H1 (cell line): ENCODE measurements at regions not wholly inside any gene's neighbourhood (a gene's known extent, or its start where the extent isn't known, plus 50 kb on each side); places are given as distances from the start of the nearest gene placed in this dataset.
A peak's percentile ranks its signal among the peaks of the same experiment; 100 is the strongest.

ENCODE experiments used
- CTCF ChIA-PET: fragments of 300-600 bp; sonication (Branson Sonifier 250); formaldehyde crosslinking; loops from one replicate; lab custom pipeline; 2021; ENCODE audit not compliant: partially characterized antibody; lab: Charles Lee
- POLR2A ChIA-PET: fragments of 300-600 bp; sonication (Branson Sonifier 250); formaldehyde crosslinking; loops from one replicate; lab custom pipeline; 2021; ENCODE audit warnings: inconsistent platforms; ENCODE audit not compliant: partially characterized antibody; lab: Charles Lee
- DNase-seq, 2 experiments: peaks; one replicate each; pipeline versions ENCODE4 v3.0.0 to v3.0.0-alpha.2; 2010 to 2022; ENCODE audit warnings: low spot score in 2 of 2, low read depth in 1 of 2, mixed read lengths in 1 of 2
- FAIRE-seq: peaks from 2 replicates; lab custom pipeline; 2011; peaks lifted over from hg19 to GRCh38; lab: Jason Lieb, UNC
- H2AFZ ChIP-seq: 2 replicates; pipeline ENCODE4 v1.8.1; 2012; ENCODE audit warnings: low read length, inconsistent platforms
- H2AK5ac ChIP-seq: 2 replicates; pipeline ENCODE4 v1.6.1; 2013; ENCODE audit warnings: low read depth, low read length
- H2BK120ac ChIP-seq: replicated peaks from 2 replicates; pipeline ENCODE3; 2013; ENCODE audit warnings: low read depth, low read length, inconsistent platforms
- H2BK12ac ChIP-seq: 2 replicates; pipeline ENCODE4 v1.6.1; 2013; ENCODE audit warnings: low read depth, low read length
- H2BK15ac ChIP-seq: 2 replicates; pipeline ENCODE4 v1.6.1; 2013; ENCODE audit warnings: low read length
- H2BK20ac ChIP-seq: 2 replicates; pipeline ENCODE4 v1.6.1; 2013; ENCODE audit warnings: low read length
- H2BK5ac ChIP-seq: 2 replicates; pipeline ENCODE4 v1.6.1; 2013; ENCODE audit warnings: low read depth, low read length
- H3K14ac ChIP-seq: 2 replicates; pipeline ENCODE4 v1.6.1; 2013; ENCODE audit warnings: inconsistent platforms; ENCODE audit not compliant: insufficient read length
- H3K18ac ChIP-seq: 2 replicates; pipeline ENCODE4 v1.6.1; 2013; ENCODE audit warnings: low read length; ENCODE audit errors: extremely low read depth
- H3K23ac ChIP-seq: 2 replicates; pipeline ENCODE4 v1.6.1; 2013; ENCODE audit warnings: inconsistent platforms; ENCODE audit not compliant: insufficient read length
- H3K23me2 ChIP-seq: 2 replicates; pipeline ENCODE4 v1.6.1; 2013; ENCODE audit warnings: low read depth, low read length
- H3K27ac ChIP-seq: 2 replicates; pipeline ENCODE4 v1.6.1; 2011; ENCODE audit warnings: low read depth, low read length, inconsistent platforms
- H3K27me3 ChIP-seq, 4 experiments: replicated peaks in 1 of 4; 1 replicate in 1 of 4; 2 replicates in 3 of 4; pipeline versions ENCODE4 v1.6.1 to v1.8.1; 2011 to 2013; ENCODE audit warnings: low read length in 3 of 4, mild to moderate bottlenecking in 3 of 4, inconsistent platforms in 2 of 4, mixed read lengths in 2 of 4, moderate library complexity in 1 of 4; ENCODE audit not compliant: control insufficient read depth in 3 of 4, insufficient read depth in 3 of 4; ENCODE audit errors: extremely low read depth in 1 of 4
- H3K36me3 ChIP-seq, 4 experiments: 2 replicates each; pipeline versions ENCODE4 v1.6.1 to v1.8.1; 2011 to 2013; ENCODE audit warnings: mild to moderate bottlenecking in 4 of 4, low read length in 3 of 4, moderate library complexity in 2 of 4, control low read depth in 1 of 4, inconsistent platforms in 1 of 4; ENCODE audit not compliant: insufficient read depth in 4 of 4, control insufficient read depth in 2 of 4
- H3K4ac ChIP-seq: replicated peaks from 2 replicates; pipeline ENCODE3; 2013; ENCODE audit warnings: low read length, low read depth, mixed read lengths, inconsistent platforms; ENCODE audit not compliant: insufficient read length
- H3K4me1 ChIP-seq, 4 experiments: replicated peaks in 1 of 4; 1 replicate in 1 of 4; 2 replicates in 3 of 4; pipeline versions ENCODE4 v1.6.1 to v1.8.1; 2011 to 2013; ENCODE audit warnings: low read length in 3 of 4, inconsistent platforms in 2 of 4, mixed read lengths in 1 of 4; ENCODE audit not compliant: insufficient read depth in 4 of 4, control insufficient read depth in 3 of 4
- H3K4me2 ChIP-seq, 2 experiments: 2 replicates each; pipeline versions ENCODE4 v1.6.1 to v1.8.1; 2011 to 2013; ENCODE audit warnings: low read depth in 2 of 2, low read length in 2 of 2, control low read depth in 1 of 2, inconsistent platforms in 1 of 2, mild to moderate bottlenecking in 1 of 2; ENCODE audit not compliant: insufficient read depth in 1 of 2
- H3K4me3 ChIP-seq, 4 experiments: fragments of 200-600, 300-600 bp in 1 of 4; sonication (generic), shearing (Covaris generic), sonication (Bioruptor Twin) in 1 of 4; 2 replicates each; pipeline versions ENCODE4 v1.5.1 to v1.8.1; 2011 to 2016; ENCODE audit warnings: low read length in 4 of 4, low read depth in 3 of 4, control low read depth in 2 of 4, inconsistent platforms in 2 of 4, mild to moderate bottlenecking in 2 of 4, mixed read lengths in 1 of 4, moderate library complexity in 1 of 4; ENCODE audit not compliant: insufficient read depth in 2 of 4; ENCODE audit errors: extremely low read depth in 1 of 4
- H3K56ac ChIP-seq: replicated peaks from 2 replicates; pipeline ENCODE3; 2013; ENCODE audit warnings: low read depth, mild to moderate bottlenecking, mixed read lengths, low read length, inconsistent platforms; ENCODE audit not compliant: insufficient read length
- H3K79me1 ChIP-seq: 2 replicates; pipeline ENCODE4 v1.6.1; 2013; ENCODE audit warnings: low read depth, low read length, control low read depth
- H3K79me2 ChIP-seq, 2 experiments: 2 replicates each; pipeline versions ENCODE4 v1.6.1 to v1.8.1; 2012 to 2013; ENCODE audit warnings: low read length in 2 of 2, mild to moderate bottlenecking in 2 of 2, inconsistent platforms in 1 of 2; ENCODE audit not compliant: insufficient read depth in 2 of 2, control insufficient read depth in 1 of 2
- H3K9ac ChIP-seq, 4 experiments: replicated peaks in 1 of 4; 1 replicate in 1 of 4; 2 replicates in 3 of 4; pipeline versions ENCODE4 v1.6.1 to v1.8.1; 2011 to 2013; ENCODE audit warnings: low read depth in 3 of 4, low read length in 3 of 4, control low read depth in 2 of 4, mild to moderate bottlenecking in 2 of 4, moderate library complexity in 2 of 4, inconsistent platforms in 1 of 4; ENCODE audit errors: extremely low read depth in 1 of 4
- H3K9me3 ChIP-seq, 2 experiments: 2 replicates each; pipeline versions ENCODE4 v1.6.1 to v1.8.1; 2012 to 2013; ENCODE audit warnings: mild to moderate bottlenecking in 2 of 2, moderate library complexity in 2 of 2, control low read depth in 1 of 2, inconsistent platforms in 1 of 2, low read depth in 1 of 2, low read length in 1 of 2, mixed read lengths in 1 of 2; ENCODE audit not compliant: insufficient read depth in 2 of 2
- H4K20me1 ChIP-seq, 2 experiments: replicated peaks in 1 of 2; 2 replicates each; pipeline versions ENCODE3 to v1.8.1; 2011 to 2013; ENCODE audit warnings: inconsistent platforms in 2 of 2, low read length in 2 of 2, mild to moderate bottlenecking in 1 of 2; ENCODE audit not compliant: insufficient read depth in 2 of 2, control insufficient read depth in 1 of 2
- H4K5ac ChIP-seq: 2 replicates; pipeline ENCODE4 v1.6.1; 2013; ENCODE audit warnings: low read length, low read depth, mixed read lengths, inconsistent platforms; ENCODE audit not compliant: insufficient read length
- H4K8ac ChIP-seq: 2 replicates; pipeline ENCODE4 v1.8.0; 2013; ENCODE audit warnings: mild to moderate bottlenecking, moderate library complexity, low read length, inconsistent platforms; ENCODE audit not compliant: insufficient read depth; ENCODE audit errors: extremely low read depth
- H4K91ac ChIP-seq: replicated peaks from 2 replicates; pipeline ENCODE3; 2013; ENCODE audit warnings: low read length, mixed read lengths, inconsistent platforms; ENCODE audit not compliant: insufficient read length
- BACH1 ChIP-seq: IDR thresholded peaks from 2 replicates; pipeline ENCODE4 v1.6.1; 2012; ENCODE audit warnings: low read length, improper control_type of control experiment
- EP300 ChIP-seq, 2 experiments: IDR thresholded peaks; 1 replicate in 1 of 2; 2 replicates in 1 of 2; pipeline ENCODE4 v1.6.1; 2011 to 2012; ENCODE audit warnings: low read depth in 2 of 2, low read length in 2 of 2, mild to moderate bottlenecking in 2 of 2, borderline replicate concordance in 1 of 2, inconsistent platforms in 1 of 2, moderate library complexity in 1 of 2
- WGBS, 2 experiments: shearing (Covaris generic) in 1 of 2; methylation state at CpG; one replicate each; pipeline versions ENCODE4 v1.1.6 to v1.1.7; 2013 to 2015; ENCODE audit warnings: low lambda C conversion rate in 2 of 2, mixed read lengths in 2 of 2, inconsistent platforms in 1 of 2, low coverage in 1 of 2, missing lambda C conversion rate in 1 of 2; ENCODE audit not compliant: insufficient replicate concordance in 2 of 2, insufficient coverage in 1 of 2, insufficient read length in 1 of 2; ENCODE audit errors: extremely low coverage in 1 of 2, missing lambda C conversion rate in 1 of 2; 5-methylcytosine and 5-hydroxymethylcytosine counted together

DNA sequence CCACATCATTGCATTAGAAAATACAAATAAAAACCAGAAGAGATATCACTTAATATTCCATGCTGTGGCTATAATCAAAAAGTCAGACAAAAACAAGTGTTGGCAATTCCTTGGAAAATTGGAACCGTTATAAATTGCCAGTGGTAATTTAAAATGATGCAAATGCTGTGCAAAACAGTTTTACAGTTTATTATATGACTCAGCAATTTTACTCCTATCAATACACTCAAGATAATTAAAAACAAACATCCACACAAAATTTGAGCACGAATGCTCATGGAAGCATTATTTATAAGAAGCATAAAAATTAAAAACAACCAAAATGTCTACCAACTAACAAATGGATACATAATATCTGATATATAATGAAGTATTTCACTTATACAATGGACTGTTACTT lies 728.8 kb downstream of the CBLN2 start:
- Histone ChIP-seq H4K5ac (no peak overlapping the region), H2BK15ac (no peak overlapping the region), H4K91ac (no peak overlapping the region), H4K8ac (no peak overlapping the region)
- no peak for TF ChIP-seq EP300 (IDR thresholded peaks at IDR 0.05; ENCODE audit: borderline replicate concordance in 1 of 2, low read depth in 2 of 2, low read length in 2 of 2)
- TF ChIP-seq BACH1 = peak; percentile 52; the same call in 1 of the 2 replicates
- TF ChIP-seq, all 59 proteins: peak for 1
- no peak overlapping the region for H2AK5ac ChIP-seq
- H3K23ac ChIP-seq = no peak overlapping the region
- H3K4me2 ChIP-seq = no peak overlapping the region
- peaks cover 47 to 59% of the 10 kb centered on the region in 2 experiments for H3K9me3 ChIP-seq
- no peak overlapping the region for H2AFZ ChIP-seq
- no peak overlapping the region for H3K14ac ChIP-seq
- H2BK5ac ChIP-seq = no peak overlapping the region
- H3K23me2 ChIP-seq = no peaks in the 10 kb centered on the region
- no peak overlapping the region for H2BK120ac ChIP-seq
- H3K4me3 ChIP-seq = no peak overlapping the region
- H3K18ac ChIP-seq = no peak overlapping the region
- no peak overlapping the region for H3K9ac ChIP-seq
- no peaks in the 10 kb centered on the region for H3K4me1 ChIP-seq
- no peak overlapping the region for H3K4ac ChIP-seq
- 42% methylated on average over 2 of the region's 2 CpGs; no CpG with 5 or more reads in 1 of the 2 experiments for WGBS, 2 experiments
- H3K27ac ChIP-seq = no peak overlapping the region
- H2BK20ac ChIP-seq = no peak overlapping the region
- H3K36me3 ChIP-seq = no peaks in the 10 kb centered on the region
- H3K56ac ChIP-seq = no peak overlapping the region
- H2BK12ac ChIP-seq = no peak overlapping the region
- POLR2A ChIA-PET = no interaction called here
- DNase-seq (no peak), FAIRE-seq (no peak)
- no peaks in the 10 kb centered on the region for H3K27me3 ChIP-seq
- CTCF ChIA-PET = no interaction called here
- no peaks in the 10 kb centered on the region for H3K79me2 ChIP-seq
- H3K79me1 ChIP-seq = no peaks in the 10 kb centered on the region
- no peaks in the 10 kb centered on the region for H4K20me1 ChIP-seq
